AG04450 (cell line): ENCODE measurements at regions not wholly inside any gene's neighbourhood (a gene's known extent, or its start where the extent isn't known, plus 50 kb on each side); places are given as distances from the start of the nearest gene placed in this dataset.

Source experiments
- CTCF ChIA-PET: fragments of 300-600, 350-600 bp; formaldehyde crosslinking; extraction: SDS; loops from one replicate; lab custom pipeline; 2022; ENCODE audit warnings: antibody characterized with exemption, inconsistent platforms; lab: Charles Lee
- POLR2A ChIA-PET: fragments of 350-600 bp; formaldehyde crosslinking; extraction: SDS; loops from one replicate; lab custom pipeline; 2021; ENCODE audit warnings: antibody characterized with exemption, inconsistent platforms; lab: Yijun Ruan, JAX
- DNase-seq: peaks from one replicate; pipeline ENCODE4 v3.0.0-alpha.2; 2011; ENCODE audit warnings: low read depth, low spot score
- H3K27ac ChIP-seq: one replicate; pipeline ENCODE4 v1.5.1; 2012; ENCODE audit warnings: low read depth, low read length, control low read depth
- H3K27me3 ChIP-seq: one replicate; pipeline ENCODE4 v1.6.0; 2012; ENCODE audit warnings: low read length; ENCODE audit not compliant: control insufficient read depth, insufficient read depth
- H3K4me3 ChIP-seq: 2 replicates; pipeline ENCODE4 v1.5.1; 2011; ENCODE audit warnings: mild to moderate bottlenecking, low read depth, low read length, control low read depth
- H3K9me3 ChIP-seq: 2 replicates; pipeline ENCODE4 v1.5.1; 2012; ENCODE audit warnings: low read length; ENCODE audit not compliant: control insufficient read depth, insufficient read depth
- TF ChIP-seq, protein P1 (sequence below): IDR thresholded peaks from 2 replicates; pipeline ENCODE4 v1.5.1; 2011; ENCODE audit warnings: low read depth, low read length, control low read depth, inconsistent platforms

DNA sequence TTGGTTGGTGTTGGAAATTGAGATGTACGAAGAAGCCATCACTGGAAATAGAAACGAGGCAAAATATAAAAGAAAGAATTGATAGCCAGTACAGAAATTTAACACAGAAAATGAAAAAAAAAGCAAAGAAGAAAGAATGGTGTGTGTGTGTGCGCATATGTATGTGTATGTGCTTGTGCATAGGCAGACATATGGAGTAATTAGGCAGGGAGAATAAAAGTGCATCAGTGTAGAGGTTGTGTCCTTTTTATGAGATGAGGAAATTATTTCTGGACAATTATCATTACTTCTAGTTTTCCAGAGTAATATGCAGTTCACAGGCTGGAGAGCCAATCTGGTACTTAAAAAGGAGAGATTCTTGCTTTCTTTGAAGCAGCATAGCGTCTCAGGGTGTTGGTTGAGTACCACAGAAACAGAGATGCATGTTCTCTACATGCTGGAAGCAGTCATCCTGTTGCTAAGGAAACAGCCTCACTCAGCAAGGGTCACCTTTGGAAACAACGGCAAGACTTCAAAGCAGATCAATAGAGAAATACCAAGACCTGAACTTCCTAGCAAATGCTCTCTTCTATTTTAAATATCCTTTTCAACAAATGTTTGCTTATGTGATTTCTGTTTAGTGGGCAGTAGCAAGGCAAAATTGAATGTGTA, 172.7 kb downstream of the TAF11L14 start:
- Histone ChIP-seq H3K4me3 (no peak overlapping the region), H3K27me3 (no peaks in the 10 kb centered on the region), H3K27ac (no peak overlapping the region), H3K9me3 (no peaks in the 10 kb centered on the region)
- DNase-seq = no peak
- ChIA-PET CTCF (no interaction called here), POLR2A (no interaction called here)
- TF ChIP-seq, protein P1, sequence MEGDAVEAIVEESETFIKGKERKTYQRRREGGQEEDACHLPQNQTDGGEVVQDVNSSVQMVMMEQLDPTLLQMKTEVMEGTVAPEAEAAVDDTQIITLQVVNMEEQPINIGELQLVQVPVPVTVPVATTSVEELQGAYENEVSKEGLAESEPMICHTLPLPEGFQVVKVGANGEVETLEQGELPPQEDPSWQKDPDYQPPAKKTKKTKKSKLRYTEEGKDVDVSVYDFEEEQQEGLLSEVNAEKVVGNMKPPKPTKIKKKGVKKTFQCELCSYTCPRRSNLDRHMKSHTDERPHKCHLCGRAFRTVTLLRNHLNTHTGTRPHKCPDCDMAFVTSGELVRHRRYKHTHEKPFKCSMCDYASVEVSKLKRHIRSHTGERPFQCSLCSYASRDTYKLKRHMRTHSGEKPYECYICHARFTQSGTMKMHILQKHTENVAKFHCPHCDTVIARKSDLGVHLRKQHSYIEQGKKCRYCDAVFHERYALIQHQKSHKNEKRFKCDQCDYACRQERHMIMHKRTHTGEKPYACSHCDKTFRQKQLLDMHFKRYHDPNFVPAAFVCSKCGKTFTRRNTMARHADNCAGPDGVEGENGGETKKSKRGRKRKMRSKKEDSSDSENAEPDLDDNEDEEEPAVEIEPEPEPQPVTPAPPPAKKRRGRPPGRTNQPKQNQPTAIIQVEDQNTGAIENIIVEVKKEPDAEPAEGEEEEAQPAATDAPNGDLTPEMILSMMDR = no peak

DNA sequence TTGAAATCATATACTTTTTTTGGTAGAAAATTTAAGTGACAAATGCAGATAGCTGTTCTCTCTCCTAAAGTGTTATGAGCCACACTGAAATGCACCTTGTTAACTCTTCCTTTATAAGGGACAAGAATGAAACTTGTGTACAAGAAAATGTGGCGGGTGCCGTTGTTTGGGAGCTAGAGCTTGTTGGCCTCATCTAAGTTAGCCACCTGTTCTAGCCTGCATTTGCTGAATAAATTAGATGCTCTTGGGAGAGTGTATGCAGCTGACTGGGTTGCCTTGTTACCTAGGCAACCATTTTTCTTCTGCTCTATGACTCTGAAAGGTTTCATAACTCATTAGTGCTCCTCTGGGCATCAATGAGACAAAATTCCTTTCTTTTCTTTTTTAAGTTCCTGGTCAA, 174.3 kb downstream of the TAF11L14 start:
- Histone ChIP-seq H3K4me3 (no peak overlapping the region), H3K27ac (no peak overlapping the region), H3K27me3 (no peaks in the 10 kb centered on the region), H3K9me3 (no peaks in the 10 kb centered on the region)
- TF ChIP-seq, protein P1 = no peak
- POLR2A ChIA-PET = no interaction called here
- DNase-seq = no peak
- CTCF ChIA-PET = no interaction called here

GRCh38 chr5:17810734-17811133, 176.5 kb downstream of the TAF11L14 start:
- ChIA-PET POLR2A (no interaction called here), CTCF (no interaction called here)
- Histone ChIP-seq H3K4me3 (no peak overlapping the region), H3K9me3 (no peaks in the 10 kb centered on the region), H3K27me3 (no peaks in the 10 kb centered on the region), H3K27ac (no peak overlapping the region)
- TF ChIP-seq, protein P1 = no peak
- DNase-seq = no peak

GRCh38 chr5:17813214-17813613, 179.0 kb downstream of the TAF11L14 start:
- Histone ChIP-seq H3K9me3 (no peaks in the 10 kb centered on the region), H3K27me3 (no peaks in the 10 kb centered on the region), H3K4me3 (no peak overlapping the region), H3K27ac (no peak overlapping the region)
- ChIA-PET POLR2A (no interaction called here), CTCF (no interaction called here)
- DNase-seq = no peak
- TF ChIP-seq, protein P1 = no peak

DNA sequence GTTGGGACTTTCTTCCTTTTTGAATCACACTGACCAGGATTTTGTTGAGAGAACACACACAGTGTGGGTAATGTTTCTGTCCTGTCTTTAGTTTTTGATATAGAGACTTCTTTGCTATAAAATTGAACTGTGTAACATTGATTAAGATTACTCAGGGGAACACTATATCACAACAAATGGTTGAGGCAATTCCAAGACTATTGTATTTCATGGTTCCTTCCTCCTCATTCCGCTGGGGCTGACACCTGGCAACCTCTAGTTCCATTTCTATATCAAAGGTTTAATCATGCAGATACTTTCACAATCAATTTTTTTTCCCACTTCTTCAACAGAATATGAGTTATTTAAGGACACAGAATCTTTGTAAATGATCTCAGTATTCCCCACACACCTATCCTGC, 182.2 kb downstream of the TAF11L14 start:
- Histone ChIP-seq H3K4me3 (no peak overlapping the region), H3K27me3 (no peaks in the 10 kb centered on the region), H3K27ac (no peak overlapping the region), H3K9me3 (no peaks in the 10 kb centered on the region)
- no peak for DNase-seq
- TF ChIP-seq, protein P1 = no peak
- POLR2A ChIA-PET = no interaction called here
- CTCF ChIA-PET = no interaction called here
